ENCODE measurements at regions not wholly inside any gene's neighbourhood (a gene's known extent, or its start where the extent isn't known, plus 50 kb on each side); places are given as distances from the start of the nearest gene placed in this dataset.

GRCh38 chr13:25042151-25042865 is 53.6 kb upstream of the PABPC3 start:
- no peaks in the 10 kb centered on the region for H3K36me3 ChIP-seq
- TF ChIP-seq CTCF (IDR thresholded peaks at IDR 0.05) = no peak
- no peak for DNase-seq
- H3K4me3 ChIP-seq = no peak overlapping the region
- ATAC-seq = no peak
- H3K9me3 ChIP-seq = no peaks in the 10 kb centered on the region
- intact Hi-C loops (cut with DNase I) = no loop called here
- peaks cover 0 to 86% (median 70%) of the 10 kb centered on the region in 7 donors for H3K27me3 ChIP-seq
- H3K4me1 ChIP-seq = peaks cover 0 to 8% (median 4%) of the 10 kb centered on the region in 9 donors
- 77 to 80% methylated on average over 11 of the region's 11 CpGs for WGBS, 2 donors
- H3K27ac ChIP-seq = no peak overlapping the region

GRCh38 chr13:25044071-25044470 is 51.9 kb upstream of the PABPC3 start:
- Histone ChIP-seq H3K4me3 (no peak overlapping the region), H3K9me3 (no peaks in the 10 kb centered on the region), H3K27ac (no peak overlapping the region), H3K36me3 (no peaks in the 10 kb centered on the region), H3K27me3 (peaks cover 0 to 92% (median 73%) of the 10 kb centered on the region in 7 donors), H3K4me1 (peaks cover 0 to 9% (median 4%) of the 10 kb centered on the region in 9 donors)
- intact Hi-C loops (cut with DNase I) = no loop called here
- 76 to 81% methylated on average over 6 of the region's 6 CpGs for WGBS, 2 donors
- ATAC-seq = no peak
- no peak for TF ChIP-seq CTCF (IDR thresholded peaks at IDR 0.05)
- DNase-seq = no peak

Data from heart right ventricle (tissue), 16 donors.